BJ (cell line): ENCODE measurements at regions not wholly inside any gene's neighbourhood (a gene's known extent, or its start where the extent isn't known, plus 50 kb on each side); places are given as distances from the start of the nearest gene placed in this dataset.

Experiments used
- CTCF ChIA-PET: fragments of 350-600 bp; formaldehyde crosslinking; extraction: SDS; loops from one replicate; lab custom pipeline; 2021; ENCODE audit warnings: antibody characterized with exemption, inconsistent platforms; lab: Yijun Ruan, JAX
- POLR2A ChIA-PET: fragments of 300-600 bp; sonication (Branson Sonifier 250); formaldehyde crosslinking; extraction: SDS; loops from one replicate; lab custom pipeline; 2021; ENCODE audit warnings: antibody characterized with exemption; lab: Charles Lee
- DNase-seq: peaks from one replicate; pipeline ENCODE4 v3.0.0-alpha.2; 2011; ENCODE audit warnings: low read depth
- H3K27me3 ChIP-seq: 2 replicates; pipeline ENCODE4 v1.6.0; 2011; ENCODE audit warnings: low read length; ENCODE audit not compliant: control insufficient read depth, insufficient read depth
- H3K36me3 ChIP-seq: 2 replicates; pipeline ENCODE4 v1.5.1; 2011; ENCODE audit warnings: low read length; ENCODE audit not compliant: control insufficient read depth, insufficient read depth
- H3K4me3 ChIP-seq: 2 replicates; pipeline ENCODE4 v1.5.1; 2011; ENCODE audit warnings: low read depth, mild to moderate bottlenecking, control low read depth, low read length
- TF ChIP-seq, protein P1 (sequence below): IDR thresholded peaks from 2 replicates; pipeline ENCODE4 v1.5.1; 2011; ENCODE audit warnings: low read depth, mild to moderate bottlenecking, control low read depth, inconsistent platforms, low read length, moderate library complexity; ENCODE audit not compliant: insufficient read depth

DNA sequence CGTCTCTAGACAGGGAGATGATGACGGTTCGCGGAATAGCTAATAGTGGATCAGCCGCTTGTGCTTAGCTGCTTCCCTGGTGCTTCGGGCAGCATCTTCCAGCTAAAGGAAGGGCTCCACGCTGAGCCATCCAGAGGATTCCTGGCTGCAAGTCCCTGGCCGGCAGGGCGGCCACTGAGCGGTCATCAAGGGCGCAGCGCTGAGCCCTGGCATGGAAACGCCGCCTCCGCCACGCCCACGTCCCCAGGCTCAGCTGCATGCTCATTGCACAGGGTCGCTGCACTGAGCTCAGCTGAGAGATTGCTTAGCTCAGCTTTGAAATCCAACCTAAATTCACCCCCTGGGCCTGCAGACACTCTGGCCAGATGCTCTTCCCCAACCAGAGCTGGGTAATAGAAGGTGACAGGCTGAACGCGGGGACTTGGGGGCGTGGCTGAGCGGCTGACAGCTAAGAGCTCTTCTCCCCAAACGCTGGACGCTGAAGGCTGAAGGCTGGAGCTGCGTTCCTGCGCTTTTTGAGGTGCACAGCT lies 118.2 kb upstream of the KIT start:
- Histone ChIP-seq H3K27me3 (no peaks in the 10 kb centered on the region), H3K4me3 (peak overlapping the region; percentile 26), H3K36me3 (no peaks in the 10 kb centered on the region)
- ChIA-PET CTCF (interaction anchor here (0.8 to 1.7 kb wide), 5 partner anchors 12 to 97 kb away, joined by 3 to 5 read pairs (median 4); no protein-coding TSS in a partner anchor), POLR2A (no interaction called here)
- TF ChIP-seq, protein P1, sequence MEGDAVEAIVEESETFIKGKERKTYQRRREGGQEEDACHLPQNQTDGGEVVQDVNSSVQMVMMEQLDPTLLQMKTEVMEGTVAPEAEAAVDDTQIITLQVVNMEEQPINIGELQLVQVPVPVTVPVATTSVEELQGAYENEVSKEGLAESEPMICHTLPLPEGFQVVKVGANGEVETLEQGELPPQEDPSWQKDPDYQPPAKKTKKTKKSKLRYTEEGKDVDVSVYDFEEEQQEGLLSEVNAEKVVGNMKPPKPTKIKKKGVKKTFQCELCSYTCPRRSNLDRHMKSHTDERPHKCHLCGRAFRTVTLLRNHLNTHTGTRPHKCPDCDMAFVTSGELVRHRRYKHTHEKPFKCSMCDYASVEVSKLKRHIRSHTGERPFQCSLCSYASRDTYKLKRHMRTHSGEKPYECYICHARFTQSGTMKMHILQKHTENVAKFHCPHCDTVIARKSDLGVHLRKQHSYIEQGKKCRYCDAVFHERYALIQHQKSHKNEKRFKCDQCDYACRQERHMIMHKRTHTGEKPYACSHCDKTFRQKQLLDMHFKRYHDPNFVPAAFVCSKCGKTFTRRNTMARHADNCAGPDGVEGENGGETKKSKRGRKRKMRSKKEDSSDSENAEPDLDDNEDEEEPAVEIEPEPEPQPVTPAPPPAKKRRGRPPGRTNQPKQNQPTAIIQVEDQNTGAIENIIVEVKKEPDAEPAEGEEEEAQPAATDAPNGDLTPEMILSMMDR: peak; percentile 37
- no peak for DNase-seq

DNA sequence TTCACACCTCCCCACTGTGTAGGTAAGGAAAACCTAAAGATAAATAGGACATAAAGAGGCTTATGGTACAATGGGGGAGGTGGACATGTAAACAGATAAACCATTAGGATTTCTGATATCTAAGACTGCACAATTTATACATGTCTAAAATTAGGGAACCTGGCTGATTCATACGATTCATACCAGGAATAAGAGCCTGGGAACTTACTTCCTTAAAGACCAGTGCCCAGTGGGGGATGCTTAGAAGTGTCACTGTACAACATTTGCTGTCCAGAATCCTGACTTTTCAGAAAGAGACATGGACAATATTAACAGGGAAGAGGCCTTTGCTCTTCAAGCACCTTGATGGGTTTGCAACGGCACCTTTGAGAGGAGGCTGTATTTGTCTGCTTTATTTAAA lies 116.8 kb upstream of the KIT start:
- Histone ChIP-seq H3K36me3 (no peaks in the 10 kb centered on the region), H3K4me3 (no peak overlapping the region), H3K27me3 (no peaks in the 10 kb centered on the region)
- TF ChIP-seq, protein P1: no peak
- no peak for DNase-seq
- ChIA-PET POLR2A (no interaction called here), CTCF (interaction anchor here (1.7 kb wide), 1 partner anchor 23 kb away, joined by 4 read pairs; no protein-coding TSS in a partner anchor)

DNA sequence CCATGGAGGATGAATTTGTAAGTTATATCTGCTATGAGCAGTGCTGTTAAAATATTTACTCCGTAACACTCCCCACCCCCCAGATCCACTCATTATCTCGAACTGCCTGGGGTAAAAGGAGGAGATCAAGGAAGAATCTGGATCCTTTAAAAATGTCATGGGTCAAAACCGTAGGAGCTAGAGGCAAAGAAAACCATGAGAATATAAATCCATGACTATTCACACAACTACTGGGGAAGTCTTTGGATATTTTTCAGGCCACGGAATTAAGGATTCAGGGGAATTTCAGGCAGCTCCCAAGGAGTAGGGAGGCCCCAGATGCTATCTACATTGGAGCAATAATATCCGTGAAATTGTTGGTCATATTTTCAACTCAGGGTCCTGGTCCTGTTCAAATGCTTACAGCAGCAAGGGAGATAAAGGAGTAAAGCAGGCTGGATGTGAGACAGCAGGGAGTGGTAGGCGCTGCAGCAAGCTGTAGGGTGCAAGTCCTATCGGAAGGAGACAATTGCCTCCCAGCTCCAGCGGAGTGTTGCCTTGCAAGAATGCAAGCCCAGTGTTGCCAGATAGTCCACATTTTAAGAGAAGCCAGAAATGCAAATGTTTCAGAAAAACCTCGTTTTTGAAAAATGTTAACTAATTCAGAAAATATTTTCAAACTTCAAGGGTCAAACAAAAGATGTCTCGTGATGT lies 116.2 kb upstream of the KIT start:
- H3K36me3 ChIP-seq: no peaks in the 10 kb centered on the region
- TF ChIP-seq, protein P1: no peak
- H3K27me3 ChIP-seq: no peaks in the 10 kb centered on the region
- POLR2A ChIA-PET: no interaction called here
- no peak overlapping the region for H3K4me3 ChIP-seq
- CTCF ChIA-PET: interaction anchor here (1.7 to 2.0 kb wide), 2 partner anchors 24 to 419 kb away, joined by 4 to 7 read pairs; no protein-coding TSS in a partner anchor
- DNase-seq: peak; percentile 47

DNA sequence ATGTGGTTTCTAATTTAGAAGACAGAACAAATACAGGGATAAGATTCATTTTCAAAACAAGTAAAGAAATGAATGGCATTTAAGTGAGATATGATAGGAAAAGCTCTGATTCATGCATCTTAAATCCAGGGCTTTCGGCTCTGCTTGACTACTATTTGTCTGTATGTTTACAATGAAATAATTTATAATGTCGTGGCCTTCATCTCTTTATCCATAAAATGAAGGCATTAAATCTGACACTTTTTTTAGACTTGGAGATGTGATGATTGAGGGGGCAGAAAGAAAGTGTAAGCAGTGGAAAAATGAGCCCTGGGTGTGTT lies 115.7 kb upstream of the KIT start:
- ChIA-PET POLR2A (no interaction called here), CTCF (interaction anchor here (1.7 to 2.0 kb wide), 2 partner anchors 24 to 419 kb away, joined by 4 to 7 read pairs; no protein-coding TSS in a partner anchor)
- DNase-seq: no peak
- Histone ChIP-seq H3K36me3 (no peaks in the 10 kb centered on the region), H3K27me3 (no peaks in the 10 kb centered on the region), H3K4me3 (no peak overlapping the region)
- TF ChIP-seq, protein P1: no peak

DNA sequence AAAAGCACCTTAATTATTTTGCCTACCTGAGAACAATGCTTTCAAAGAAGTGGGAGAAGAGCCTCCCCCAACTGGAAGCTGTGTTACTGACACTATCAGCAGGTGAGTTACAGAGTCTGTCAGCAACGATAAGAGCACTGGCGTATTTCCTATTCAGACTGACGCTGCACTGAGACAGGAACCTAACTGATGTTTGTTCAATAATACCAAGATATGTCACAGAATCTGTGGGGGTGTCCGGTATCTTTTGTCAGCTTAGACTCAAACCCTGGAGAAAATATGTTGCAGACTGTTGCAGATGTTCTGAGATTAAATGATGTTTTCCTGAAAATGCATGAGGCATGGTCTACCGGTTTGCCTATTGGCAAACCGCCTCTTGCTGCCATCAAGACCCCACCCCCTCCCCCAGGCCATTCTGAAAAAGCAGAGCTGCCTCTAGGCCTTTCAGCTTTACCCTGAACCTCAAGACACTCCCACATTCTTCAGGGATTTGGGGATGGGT lies 115.2 kb upstream of the KIT start:
- no peaks in the 10 kb centered on the region for H3K36me3 ChIP-seq
- TF ChIP-seq, protein P1: no peak
- H3K27me3 ChIP-seq: no peaks in the 10 kb centered on the region
- ChIA-PET POLR2A (no interaction called here), CTCF (interaction anchor here (0.6 to 2.0 kb wide), 3 partner anchors 25 to 418 kb away, joined by 3 to 7 read pairs (median 4); no protein-coding TSS in a partner anchor)
- DNase-seq: no peak
- no peak overlapping the region for H3K4me3 ChIP-seq
